Heart left ventricle (tissue), 16 donors: ENCODE measurements at regions not wholly inside any gene's neighbourhood (a gene's known extent, or its start where the extent isn't known, plus 50 kb on each side); places are given as distances from the start of the nearest gene placed in this dataset.

Experiments
- ATAC-seq, 4 donors: fragments of 200-7000 bp; cut with Tn5 transposase; one replicate each; pipeline ENCODE4 v1.9.1; 2020 to 2022; ENCODE audit warnings: moderate library complexity in 4 of 4, mild to moderate bottlenecking in 3 of 4, moderate number of reproducible peaks in 1 of 4
- DNase-seq, 5 donors: peaks; one replicate each; pipeline ENCODE4 v3.0.0-alpha.2; 2020
- H3K27ac ChIP-seq, 12 donors: fragments of 200-600 bp; sonication (generic) in 4 of 12; one replicate each; pipeline versions ENCODE4 v1.5.0 to v1.8.0; 2016 to 2022; ENCODE audit warnings: mild to moderate bottlenecking in 2 of 12
- H3K27me3 ChIP-seq, 9 donors: fragments of 200-600 bp; sonication (generic) in 2 of 9; one replicate each; pipeline versions ENCODE4 v1.5.1 to v1.8.0; 2016 to 2022; ENCODE audit warnings: mild to moderate bottlenecking in 3 of 9
- H3K36me3 ChIP-seq, 9 donors: fragments of 200-600 bp; sonication (generic) in 2 of 9; one replicate each; pipeline versions ENCODE4 v1.5.0 to v1.8.0; 2018 to 2022; ENCODE audit warnings: mild to moderate bottlenecking in 2 of 9
- H3K4me1 ChIP-seq, 12 donors: fragments of 200-600 bp; sonication (generic) in 4 of 12; one replicate each; pipeline versions ENCODE4 v1.5.0 to v1.8.0; 2016 to 2022; ENCODE audit warnings: mild to moderate bottlenecking in 3 of 12
- H3K4me3 ChIP-seq, 12 donors: fragments of 200-600 bp; sonication (generic) in 4 of 12; one replicate each; pipeline versions ENCODE4 v1.5.0 to v1.8.0; 2017 to 2022; ENCODE audit warnings: mild to moderate bottlenecking in 9 of 12, moderate library complexity in 4 of 12
- H3K9me3 ChIP-seq, 12 donors: fragments of 200-600 bp; sonication (generic) in 4 of 12; one replicate each; pipeline versions ENCODE4 v1.5.0 to v1.8.0; 2016 to 2022; ENCODE audit warnings: mild to moderate bottlenecking in 1 of 12
- CTCF ChIP-seq, 12 donors: fragments of 200-600 bp; sonication (generic) in 4 of 12; IDR thresholded peaks; one replicate each; pipeline versions ENCODE4 v1.5.0 to v1.8.0; 2018 to 2022; ENCODE audit warnings: antibody characterized with exemption in 12 of 12, mild to moderate bottlenecking in 5 of 12
- POLR2A ChIP-seq, 2 donors: fragments of 450-650 bp; IDR thresholded peaks; one replicate each; pipeline ENCODE4 v1.6.1; 2017; ENCODE audit warnings: antibody characterized with exemption in 2 of 2, mild to moderate bottlenecking in 2 of 2, moderate library complexity in 2 of 2
- WGBS, 4 donors: extraction: QIAGEN DNeasy Blood & Tissue Kit in 2 of 4; methylation state at CpG; one replicate each; pipeline versions ENCODE4 v1.1.5 to v1.1.7; 2013 to 2018; 5-methylcytosine and 5-hydroxymethylcytosine counted together
- intact Hi-C, 10 donors: fragments of 100-400 bp; cut with DNase I; formaldehyde crosslinking; loops; one replicate each; pipeline versions ENCODE4 v1.11.1 to v1.14.2; 2022
- donor health status: ischemic (EF 13 %, LVEDD 7.1; RV severe dilation, severe dysfunction).
- donor health status: healthy with polysubstance abuse.
- donor health status: DM: no; HTN: yes; CAD: no.
- donor health status: DM: no; HTN: no; CAD: no.
- donor health status: ischemic (EF 25% LVEDD 6.9; RV normal size, moderate dysfunction).
- donor health status: ischemic (EF 25% LVEDD 5.7; RV mildly dilated, moderate dysfunction).
- donor health status: healthy.
- donor health status: DM: yes; HTN: yes; CAD: no.
- donor health status: ischemic (EF 35%, LVEDD 5.7; RV mildly dilated, moderate dysfunction).
- donor health status: nonischemic (EF 11% LVEDD 7.7; RV severe dilation, severe dysfunction).
- donor health status: DM: yes; HTN: yes; CAD: no.
- donor health status: PGD.
- donor health status: ischemic (EF 29% LVEDD 5.4; RV normal size, mild dysfunction).
- donor health status: nonischemic (EF 23%, LVEDD 6.1; RV moderate dilation, normal function).

DNA sequence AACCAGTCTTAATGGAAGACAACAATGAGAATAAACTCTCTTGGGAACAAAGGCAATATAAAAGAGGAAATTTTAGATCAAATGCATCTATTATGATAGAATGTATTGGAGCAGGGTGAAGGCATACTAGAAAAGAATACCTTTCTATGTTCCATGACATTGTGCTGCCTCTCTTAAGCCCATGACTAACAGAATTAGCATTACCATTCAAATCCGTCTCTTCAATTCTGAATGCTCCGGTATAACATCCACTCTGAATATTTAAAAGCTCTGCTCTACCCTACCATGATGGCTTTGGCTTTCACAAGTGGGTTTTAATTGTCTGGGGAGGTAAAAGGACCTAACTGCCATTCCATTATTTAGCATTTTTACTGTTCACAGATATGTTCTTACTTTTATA lies 1878.4 kb downstream of the ARAP2 start:
- intact Hi-C loops = no loop called here
- Histone ChIP-seq H3K36me3 (no peaks in the 10 kb centered on the region), H3K4me3 (no peak overlapping the region), H3K4me1 (no peaks in the 10 kb centered on the region), H3K27me3 (no peaks in the 10 kb centered on the region), H3K9me3 (no peaks in the 10 kb centered on the region), H3K27ac (no peak overlapping the region)
- 83 to 89% (median 86%) methylated on average over 2 of the region's 2 CpGs for WGBS, 4 donors
- TF ChIP-seq POLR2A (IDR thresholded peaks at IDR 0.05) = no peak
- no peak for TF ChIP-seq CTCF (IDR thresholded peaks at IDR 0.05)
- no peak for ATAC-seq
- DNase-seq = no peak

- DNase-seq (peak in 1 of 5 donors; percentile 27), ATAC-seq (peak in 1 of 4 donors; percentile 22)
- intact Hi-C loops = no loop called here
- Histone ChIP-seq H3K4me3 (no peak overlapping the region), H3K36me3 (no peaks in the 10 kb centered on the region), H3K27ac (no peak overlapping the region), H3K9me3 (no peaks in the 10 kb centered on the region), H3K27me3 (no peaks in the 10 kb centered on the region), H3K4me1 (no peaks in the 10 kb centered on the region)
- WGBS, 4 donors = 26 to 46% (median 37%) methylated on average over 2 of the region's 2 CpGs
- TF ChIP-seq CTCF (IDR thresholded peaks at IDR 0.05) = no peak
- no peak for TF ChIP-seq POLR2A (IDR thresholded peaks at IDR 0.05)
Measured at GRCh38 chr4:34371676-34372075, 1872.6 kb downstream of the ARAP2 start.

GRCh38 chr4:34372815-34373214 lies 1871.5 kb downstream of the ARAP2 start:
- intact Hi-C loops = no loop called here
- H3K27me3 ChIP-seq = no peaks in the 10 kb centered on the region
- ATAC-seq (no peak), DNase-seq (no peak)
- 71 to 81% (median 78%) methylated on average over 2 of the region's 2 CpGs for WGBS, 4 donors
- H3K4me3 ChIP-seq = no peak overlapping the region
- no peak overlapping the region for H3K27ac ChIP-seq
- H3K9me3 ChIP-seq = no peaks in the 10 kb centered on the region
- TF ChIP-seq CTCF (IDR thresholded peaks at IDR 0.05) (no peak), POLR2A (IDR thresholded peaks at IDR 0.05) (no peak)
- no peaks in the 10 kb centered on the region for H3K4me1 ChIP-seq
- no peaks in the 10 kb centered on the region for H3K36me3 ChIP-seq

DNA sequence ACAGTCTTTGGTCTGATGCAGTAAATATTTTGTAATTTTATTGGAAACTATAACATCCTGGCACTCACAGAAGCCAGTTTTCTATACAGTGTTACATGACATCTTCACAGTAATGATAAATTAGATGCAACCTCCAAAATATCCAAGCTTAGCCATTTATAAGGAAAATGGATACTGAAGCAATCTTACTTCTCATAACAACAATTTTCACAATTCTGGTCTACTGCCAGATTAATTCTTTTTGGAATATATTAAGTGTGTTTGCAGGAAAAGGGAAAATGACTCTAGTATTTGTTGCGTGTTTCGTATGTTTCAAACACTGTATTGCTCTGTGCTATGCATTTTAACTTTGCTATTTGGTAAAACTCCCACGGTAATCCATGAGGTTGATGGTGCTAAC lies 1870.9 kb downstream of the ARAP2 start:
- no peak for TF ChIP-seq POLR2A (IDR thresholded peaks at IDR 0.05)
- no peak for TF ChIP-seq CTCF (IDR thresholded peaks at IDR 0.05)
- Histone ChIP-seq H3K27me3 (no peaks in the 10 kb centered on the region), H3K9me3 (no peaks in the 10 kb centered on the region), H3K4me3 (no peak overlapping the region), H3K27ac (no peak overlapping the region), H3K4me1 (no peaks in the 10 kb centered on the region), H3K36me3 (no peaks in the 10 kb centered on the region)
- no peak for ATAC-seq
- DNase-seq = no peak
- intact Hi-C loops = no loop called here
- WGBS, 4 donors = 85 to 92% (median 87%) methylated on average over 3 of the region's 3 CpGs
